GM19238 (cell line): ENCODE measurements at regions not wholly inside any gene's neighbourhood (a gene's known extent, or its start where the extent isn't known, plus 50 kb on each side); places are given as distances from the start of the nearest gene placed in this dataset.
"Not testable (repeated sequence)": the region's sequence is repeated elsewhere in the genome, so short reads cannot be mapped to it uniquely, and the experiment has no call there.

ENCODE experiments used
- DNase-seq: peaks from one replicate; pipeline ENCODE4 v3.0.0; 2011; ENCODE audit warnings: low spot score; ENCODE audit not compliant: insufficient read length

DNA sequence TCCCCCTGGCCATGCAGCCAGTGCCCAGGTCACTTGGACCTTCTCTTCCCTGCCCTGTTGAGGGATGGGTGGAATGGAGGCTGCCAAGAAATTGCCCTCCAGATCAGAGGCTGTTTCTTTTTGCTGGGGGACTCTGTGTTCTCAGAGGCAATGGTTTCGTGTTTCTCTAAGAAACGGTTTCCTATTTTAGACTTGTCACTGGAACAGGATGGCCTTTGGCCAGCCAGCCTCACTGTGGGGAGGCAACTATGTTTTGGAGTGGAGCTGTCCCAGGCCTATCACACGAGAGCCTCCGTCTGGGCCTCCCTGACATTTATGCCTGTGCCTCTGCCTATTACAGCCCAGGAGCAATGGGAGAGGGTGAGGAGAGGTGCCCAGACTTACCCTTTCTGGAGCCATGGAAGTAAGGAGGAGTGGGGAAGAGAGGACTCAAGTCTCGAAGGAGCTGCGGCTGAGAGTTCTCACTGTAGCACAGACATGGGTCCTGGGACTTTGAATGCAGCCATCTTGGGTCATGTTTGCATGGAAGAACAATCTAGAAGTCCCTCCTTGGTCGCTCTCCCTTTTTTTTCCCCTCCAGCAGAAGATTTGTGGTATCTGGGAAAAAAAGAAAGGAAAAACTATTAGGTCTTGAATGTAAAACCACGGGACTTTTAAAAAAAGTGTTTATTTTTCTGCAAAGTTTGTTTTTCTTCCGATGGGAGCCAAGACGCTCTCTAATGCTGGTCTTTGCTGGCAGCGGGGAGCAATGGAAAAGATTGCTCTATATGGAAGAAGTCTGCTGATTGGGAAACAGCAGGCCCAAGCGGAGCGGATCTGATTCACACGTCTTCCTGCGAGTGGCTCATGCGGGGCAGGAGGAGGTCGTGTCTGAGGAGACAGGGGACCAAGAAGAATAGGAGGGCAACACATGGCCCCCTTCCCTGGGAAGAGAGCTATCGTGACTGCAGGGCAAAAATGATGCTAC, 219.2 kb downstream of the FOXD2 start:
- no peak for DNase-seq

DNA sequence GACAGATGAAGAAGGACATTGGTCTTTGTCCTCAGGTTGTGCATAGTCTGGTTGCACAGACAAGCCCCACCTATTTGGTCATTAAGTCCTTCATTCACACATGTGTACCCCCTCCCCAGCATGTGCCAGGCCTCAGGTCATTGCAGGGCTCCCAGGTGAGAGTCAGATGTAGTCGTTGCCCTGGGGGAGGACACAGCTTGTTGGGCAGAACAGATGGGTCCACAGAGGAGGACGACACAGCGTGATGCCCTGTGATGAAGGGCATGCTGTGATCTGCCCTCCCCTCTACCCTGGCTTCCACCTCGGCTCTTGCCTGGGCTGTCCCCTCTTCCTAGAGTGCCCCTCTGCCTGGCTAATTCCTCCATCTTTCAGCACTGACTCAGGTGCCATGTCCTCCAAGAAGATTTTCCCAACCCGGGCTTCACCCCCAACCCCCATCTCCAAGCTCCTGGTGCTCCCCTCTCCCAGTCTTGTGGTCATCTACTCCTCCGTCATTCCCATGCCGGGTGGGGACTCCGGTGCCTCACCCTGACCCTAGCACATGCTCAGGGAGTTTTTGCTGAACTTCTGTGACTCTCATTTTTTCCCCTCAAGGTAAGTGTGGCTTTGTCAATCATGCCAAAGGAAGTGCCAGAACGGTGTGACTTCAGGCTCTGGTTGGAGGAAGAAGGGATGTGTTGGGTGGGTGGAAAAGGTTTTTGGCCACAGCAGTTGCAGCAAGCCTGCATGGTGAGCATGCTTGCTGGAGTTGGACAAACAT, 220.5 kb downstream of the FOXD2 start:
- DNase-seq, result no peak

DNA sequence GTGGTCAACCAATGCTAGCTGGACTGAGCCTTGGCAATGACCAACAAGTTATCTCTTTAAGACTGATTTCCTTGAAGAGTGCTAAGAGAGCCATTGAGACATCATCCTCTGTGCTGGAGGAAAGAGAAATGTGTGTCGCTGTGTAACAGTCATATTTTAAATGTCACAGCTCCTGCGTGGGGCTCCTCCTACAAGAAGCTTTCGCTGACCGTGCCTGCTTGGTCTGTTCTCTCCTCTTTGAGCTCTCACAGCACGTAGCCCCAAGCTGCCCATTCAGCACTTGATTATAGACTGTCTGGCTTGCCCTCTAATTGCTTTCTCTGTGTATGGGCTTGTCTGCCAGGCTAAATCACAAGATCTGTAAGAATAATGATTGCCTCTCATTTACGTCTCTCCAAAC, 221.3 kb downstream of the FOXD2 start:
- no peak for DNase-seq

DNA sequence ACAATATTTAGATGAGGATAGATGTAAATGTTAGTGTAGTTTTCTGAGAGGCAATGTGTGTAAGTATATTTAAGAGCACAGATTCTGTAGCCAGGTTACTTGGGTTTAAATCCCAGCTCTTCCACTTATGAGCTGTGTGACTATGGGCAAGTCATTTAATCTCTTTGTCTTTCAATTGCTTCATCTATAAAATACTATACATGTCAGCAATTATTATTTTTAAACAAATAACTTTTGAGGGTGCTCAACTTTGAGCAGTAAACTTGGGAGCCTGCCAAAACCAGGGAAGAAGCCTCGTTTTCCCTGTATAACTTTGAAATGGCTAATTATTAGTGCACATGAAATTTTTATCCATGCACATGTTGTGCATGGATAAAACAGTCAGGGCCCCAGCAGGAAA, 222.8 kb downstream of the FOXD2 start:
- DNase-seq, result no peak

DNA sequence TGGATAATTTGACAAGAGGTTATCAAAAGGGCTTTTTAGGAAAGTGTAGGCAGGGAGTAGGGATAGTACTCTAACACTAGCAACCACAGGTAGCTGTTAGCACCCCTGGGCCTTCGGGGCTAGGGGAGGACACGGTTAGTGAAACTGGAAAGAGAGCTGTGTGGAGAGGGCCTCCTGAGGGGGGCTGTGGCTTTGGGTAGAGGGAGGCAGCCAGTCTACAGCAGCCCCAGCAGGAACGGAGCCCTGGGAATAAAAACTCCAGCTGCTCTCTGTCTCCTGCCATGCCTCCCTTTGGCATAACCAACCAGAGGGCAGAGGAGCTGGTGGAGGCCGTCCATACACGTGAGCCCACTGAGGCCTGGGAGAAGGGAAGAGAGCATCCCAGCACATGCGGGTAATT, 223.2 kb downstream of the FOXD2 start:
- no peak for DNase-seq

DNA sequence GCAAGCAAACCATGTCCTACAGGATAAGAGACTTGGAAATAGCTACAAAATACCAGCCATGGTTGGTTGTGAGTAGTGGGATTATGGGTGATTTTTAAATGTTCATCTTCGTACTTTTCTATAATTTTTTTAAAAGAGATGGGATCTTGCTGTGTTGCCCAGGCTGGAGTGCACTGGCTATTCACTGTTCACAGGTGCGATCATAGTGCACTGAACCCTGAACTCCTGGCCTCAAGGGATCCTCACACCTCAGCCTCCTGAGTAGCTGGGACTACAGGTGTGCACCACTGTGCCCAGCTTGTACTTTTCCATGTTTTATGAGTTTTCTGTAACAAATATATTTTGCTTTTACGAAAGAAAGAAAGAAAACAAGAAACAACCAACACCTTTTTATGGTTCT, 224.2 kb downstream of the FOXD2 start:
- no peak for DNase-seq

DNA sequence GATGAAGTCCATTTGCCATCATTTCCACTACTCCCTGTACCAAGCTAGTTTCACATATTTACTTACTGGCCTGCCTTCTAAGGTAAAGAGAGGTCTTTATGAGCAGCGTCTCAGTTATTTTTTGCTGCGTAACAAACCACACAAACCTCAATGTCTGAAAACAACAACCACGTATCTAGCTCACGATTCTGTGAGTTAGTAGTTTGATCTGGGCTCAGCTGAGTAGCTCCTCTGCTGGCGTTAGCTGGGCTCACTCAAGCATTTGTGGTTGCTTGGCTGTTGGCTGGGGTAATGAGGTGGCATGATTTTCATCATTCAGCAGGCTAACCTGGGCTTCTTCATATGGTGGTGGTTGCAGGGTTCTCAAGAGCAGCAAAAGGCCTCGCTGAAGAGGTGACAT, 225.4 kb downstream of the FOXD2 start:
- no peak for DNase-seq

DNA sequence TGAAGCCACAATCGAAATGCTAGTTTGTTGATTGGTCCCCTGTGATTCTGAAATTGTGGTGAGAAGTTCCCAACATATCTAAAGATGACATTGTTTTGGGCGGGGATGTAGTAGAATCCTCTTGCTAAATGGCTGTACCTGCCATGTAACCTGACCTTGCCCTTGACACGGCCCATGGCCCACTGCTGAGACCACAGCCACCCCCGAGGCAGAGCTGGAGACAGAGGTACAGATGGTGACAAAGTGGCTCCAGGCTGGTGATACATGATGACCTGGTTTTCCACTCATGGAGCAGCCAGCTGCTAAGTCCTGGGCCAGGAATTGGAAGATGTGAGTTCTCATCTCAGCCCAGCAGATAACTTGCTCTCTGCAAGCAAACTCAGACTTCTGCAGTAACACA, 226.5 kb downstream of the FOXD2 start:
- no peak for DNase-seq

DNA sequence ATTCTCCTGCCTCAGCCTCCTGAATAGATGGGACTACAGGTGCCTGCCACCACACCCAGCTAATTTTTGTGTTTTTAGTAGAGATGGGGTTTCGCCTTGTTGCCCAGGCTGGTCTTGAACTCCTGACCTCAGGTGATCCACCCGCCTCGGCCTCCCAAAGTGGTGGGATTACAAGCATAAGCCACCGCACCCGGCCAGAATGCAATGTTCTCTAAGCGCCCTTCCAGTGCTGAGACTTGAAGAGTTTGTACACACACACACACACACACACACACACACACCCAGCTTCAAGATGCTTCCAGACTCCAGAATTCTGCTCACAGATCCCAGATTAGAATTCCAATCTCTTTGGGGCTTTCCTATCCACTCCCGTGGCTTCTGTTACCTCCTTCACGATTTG, 227.1 kb downstream of the FOXD2 start:
- not testable (repeated sequence) for DNase-seq

DNA sequence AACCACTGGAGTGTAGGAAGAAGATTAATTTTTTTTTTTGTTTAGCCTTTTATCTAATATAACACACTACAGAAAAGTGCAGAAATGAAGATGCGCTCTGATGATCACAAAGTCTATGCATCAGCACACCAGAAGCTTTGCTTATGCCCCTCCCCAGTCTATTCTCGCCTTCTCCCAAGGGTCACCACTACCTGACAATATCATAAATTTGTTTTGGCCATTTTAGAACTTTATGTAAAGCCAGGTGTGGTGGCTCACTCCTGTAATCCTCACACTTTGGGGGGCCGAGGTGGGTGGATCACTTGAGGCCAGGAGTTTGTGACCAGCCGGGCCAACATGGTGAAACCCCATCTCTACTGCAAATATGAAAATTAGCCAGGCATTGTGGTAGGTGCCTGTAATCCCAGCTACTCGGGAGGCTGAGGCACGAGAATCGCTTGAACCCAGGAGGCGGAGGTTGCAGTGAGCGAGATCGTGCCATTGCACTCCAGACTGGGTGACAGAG, 231.3 kb downstream of the FOXD2 start:
- DNase-seq, result no peak

DNA sequence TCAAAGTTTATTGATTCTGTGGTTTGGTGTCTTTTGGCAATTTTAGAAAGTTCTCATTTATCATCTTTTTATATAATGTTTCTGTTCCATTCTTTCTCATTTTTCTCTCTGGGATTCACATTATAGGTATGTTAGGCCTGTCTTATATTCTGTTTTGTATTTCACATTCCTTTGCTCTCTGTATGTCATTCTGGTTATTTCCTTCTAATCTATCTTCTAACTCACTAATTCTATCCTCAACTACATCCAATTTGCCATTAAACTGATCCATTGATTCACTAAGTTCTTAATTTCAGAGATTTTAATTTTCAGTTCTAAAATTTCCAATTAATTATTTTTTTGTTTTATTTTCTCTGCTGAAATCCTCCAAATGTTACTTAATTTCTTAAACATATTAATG, 234.8 kb downstream of the FOXD2 start:
- DNase-seq, result no peak

DNA sequence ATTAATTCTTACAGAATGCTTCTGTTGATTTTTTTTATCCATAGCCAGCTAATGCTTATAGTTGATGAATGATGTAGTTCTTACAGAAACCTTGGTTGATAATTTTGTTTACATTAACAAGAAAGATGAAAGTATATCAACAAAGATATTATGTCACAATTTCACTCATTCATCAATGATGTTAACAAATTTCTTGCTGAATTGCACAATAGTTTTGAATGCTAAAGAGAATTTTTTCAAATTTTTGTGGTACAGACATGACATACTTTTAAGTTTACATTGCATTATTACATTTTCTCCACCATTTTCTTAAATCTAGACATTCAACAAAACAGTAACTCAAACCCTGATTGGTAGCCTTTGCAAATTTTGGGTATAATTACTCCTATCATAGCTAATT, 236.3 kb downstream of the FOXD2 start:
- no peak for DNase-seq

DNA sequence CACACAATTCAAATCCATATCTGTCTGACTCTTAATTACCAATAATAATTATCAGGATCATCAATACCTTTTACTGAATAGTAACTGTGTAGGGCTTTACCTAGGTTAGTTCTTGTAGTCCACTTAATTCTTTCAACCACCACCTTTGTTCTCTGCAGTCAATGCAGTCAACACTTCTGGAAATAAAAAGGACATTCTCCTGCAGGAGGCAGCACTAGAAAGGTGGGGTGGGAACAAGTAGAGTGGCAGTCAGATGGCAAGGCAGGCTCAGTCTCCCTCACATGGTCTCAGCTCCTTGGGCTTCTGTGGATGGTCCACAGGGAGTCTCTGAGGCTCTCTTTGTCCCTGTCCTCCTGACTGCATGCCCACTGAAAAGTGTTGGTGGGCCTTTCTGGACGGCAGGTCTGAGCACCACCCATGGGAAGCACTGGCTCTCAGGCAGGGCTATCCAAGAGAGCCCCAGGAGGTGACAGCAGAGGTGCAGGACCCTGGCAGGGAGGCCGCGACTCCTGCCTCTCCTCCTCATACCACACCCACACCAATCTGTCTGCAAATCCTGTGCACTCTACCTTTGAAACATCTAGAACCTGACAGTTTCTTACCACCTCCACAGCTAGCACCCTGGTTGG, 237.3 kb downstream of the FOXD2 start:
- DNase-seq, result no peak

DNA sequence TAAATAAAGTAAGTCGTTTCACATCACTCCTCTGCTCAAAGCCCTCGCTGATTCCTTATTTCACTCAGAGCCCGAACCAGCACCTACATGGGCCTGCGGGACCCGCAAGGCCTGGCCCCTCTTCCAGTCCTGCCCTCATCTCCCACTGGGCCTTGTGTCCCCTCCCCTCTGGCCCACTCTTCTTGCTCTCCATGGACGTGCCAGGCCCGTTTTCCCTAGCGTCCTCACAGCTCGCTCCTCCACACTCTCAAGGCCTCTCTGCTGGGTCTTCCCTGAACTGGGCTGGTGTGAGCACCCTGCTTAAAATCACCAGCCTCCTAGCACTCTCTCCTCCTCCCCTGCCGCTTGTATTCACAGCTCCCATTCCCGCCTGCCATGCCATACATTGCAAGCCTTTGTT, 237.9 kb downstream of the FOXD2 start:
- no peak for DNase-seq

DNA sequence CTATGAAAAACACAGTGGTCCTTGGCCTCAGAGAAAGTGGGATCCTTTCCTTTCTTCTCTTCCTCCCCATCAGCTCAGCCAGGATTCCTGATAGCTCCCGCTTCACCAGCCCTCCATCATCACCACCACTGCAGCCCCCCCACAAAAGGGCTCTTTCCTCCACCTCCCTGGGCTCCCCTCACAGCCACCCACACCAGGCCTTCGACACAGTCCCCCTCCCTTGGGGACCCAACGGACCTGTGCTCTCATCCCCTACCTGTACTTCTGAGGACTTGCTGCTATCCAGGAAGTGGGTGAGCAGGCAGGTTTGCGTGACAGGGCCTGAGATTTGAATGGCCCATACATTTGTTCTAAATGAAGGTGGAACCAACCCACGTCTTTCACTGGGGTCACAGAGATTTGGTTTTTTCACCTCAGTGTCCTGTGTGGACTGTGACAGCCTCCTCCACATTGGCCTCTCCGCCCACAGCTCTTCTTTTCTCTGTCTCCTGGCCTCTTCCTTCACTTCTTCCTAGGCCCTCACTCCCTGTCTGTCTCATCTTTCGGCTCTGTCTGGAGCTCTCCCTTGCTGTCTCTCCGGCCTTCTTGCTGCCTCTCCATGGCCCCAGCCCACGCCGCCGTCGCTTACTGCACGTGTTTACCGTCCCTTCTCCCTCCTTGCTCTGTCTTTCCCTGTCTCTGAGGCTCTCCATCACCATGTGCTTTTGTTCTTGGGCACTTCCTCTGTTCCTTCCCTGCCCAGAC, 238.6 kb downstream of the FOXD2 start:
- no peak for DNase-seq

DNA sequence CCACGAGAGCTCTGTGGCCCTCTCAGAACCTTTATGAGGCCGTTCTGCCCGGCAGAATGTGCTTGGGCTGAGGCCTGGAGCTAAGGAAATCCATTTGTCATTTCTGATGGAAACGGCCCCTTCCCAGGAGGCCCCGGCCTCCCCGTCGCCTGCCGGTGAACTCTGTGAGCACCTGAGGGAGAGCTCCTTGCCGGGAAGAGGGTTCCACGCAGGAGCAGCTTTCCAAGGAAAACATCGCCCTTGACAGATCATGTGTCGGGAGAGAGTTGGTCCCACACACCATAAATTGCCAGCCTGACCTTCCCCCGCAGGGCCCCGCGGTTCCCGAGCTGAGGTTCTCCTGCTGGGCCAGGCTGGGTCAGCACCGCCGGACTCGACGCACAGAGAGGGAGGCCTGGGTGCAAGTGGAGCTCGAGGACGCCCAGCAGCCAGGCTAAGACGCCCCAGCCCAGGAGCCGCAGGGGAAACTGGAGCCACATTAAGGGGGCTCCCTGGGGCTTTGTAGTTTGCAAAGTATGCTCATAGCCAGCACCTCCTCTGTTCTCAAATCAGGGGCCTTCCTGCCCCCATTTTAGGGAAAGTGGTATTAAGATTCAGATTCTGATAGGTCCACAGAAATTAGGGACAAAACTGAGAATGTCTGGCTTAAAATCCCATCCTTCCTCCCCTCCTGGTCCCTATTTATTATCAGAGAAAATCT, 239.5 kb downstream of the FOXD2 start:
- no peak for DNase-seq

DNA sequence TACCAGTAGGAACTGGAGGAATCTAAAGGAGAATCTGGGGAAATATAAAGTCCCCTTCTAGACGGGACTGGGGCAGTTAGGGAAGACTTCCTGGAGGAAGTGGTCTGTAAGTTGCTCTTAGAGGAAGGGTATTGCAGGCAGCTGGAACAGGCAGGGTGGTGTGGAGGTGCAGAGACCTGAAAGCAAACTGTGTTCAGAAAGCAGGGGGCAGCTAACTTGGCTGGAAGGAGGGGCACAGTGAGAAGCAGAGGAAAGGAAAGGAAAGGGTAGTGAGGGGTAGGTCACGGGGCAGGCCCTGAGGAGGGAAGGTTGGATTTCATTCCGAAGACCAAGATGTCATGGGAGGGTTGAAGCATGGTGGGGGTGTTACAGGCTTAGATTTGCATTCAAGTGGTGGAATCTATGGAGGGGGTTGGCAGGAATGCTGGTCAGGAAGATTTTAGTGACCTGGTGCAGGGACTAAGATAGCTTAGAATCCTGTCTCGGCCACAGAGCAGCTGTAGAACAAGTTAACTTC, 240.7 kb downstream of the FOXD2 start:
- no peak for DNase-seq

DNA sequence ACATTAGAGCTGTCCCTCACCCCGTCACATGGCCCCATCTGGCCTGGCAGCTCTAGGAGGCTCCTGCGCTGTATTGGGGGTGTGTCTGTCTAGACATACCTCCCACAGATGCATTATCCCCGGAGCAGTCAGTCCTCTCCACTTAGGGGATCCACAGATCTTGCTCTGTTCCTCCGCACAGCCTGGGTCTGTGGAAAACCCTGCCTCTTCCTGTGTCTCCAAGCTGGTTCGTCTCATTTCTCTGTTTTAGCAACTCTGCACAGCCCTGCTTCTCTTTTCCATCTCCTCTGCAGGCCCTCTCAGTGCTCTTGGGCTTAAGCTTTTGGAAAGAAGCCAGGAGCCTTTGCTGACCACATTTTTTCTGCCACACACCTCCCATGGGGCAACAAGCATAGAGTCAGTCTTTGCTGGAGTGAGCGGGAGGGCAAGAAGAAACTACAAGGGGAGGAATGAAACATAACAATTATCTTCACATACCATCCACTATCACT, 241.5 kb downstream of the FOXD2 start:
- no peak for DNase-seq

DNA sequence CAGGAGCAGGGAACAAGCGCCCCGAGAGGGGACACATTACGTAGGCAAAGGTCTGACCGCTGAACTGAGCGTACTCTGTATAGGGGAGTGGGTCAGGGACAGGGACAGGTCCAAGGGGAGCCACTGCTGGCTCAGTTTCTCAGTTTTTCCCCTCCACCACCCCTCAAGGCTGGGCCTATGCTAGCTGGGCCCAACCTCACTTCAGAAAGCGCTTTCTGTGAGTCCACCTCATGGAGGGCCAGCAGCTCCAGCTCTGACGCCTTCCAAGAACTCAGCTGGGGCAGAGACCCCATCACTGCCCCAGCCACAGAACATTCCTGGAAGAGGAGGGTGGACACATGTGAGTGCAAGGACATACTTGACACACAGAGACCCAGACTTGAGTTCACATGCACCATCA, 242.0 kb downstream of the FOXD2 start:
- DNase-seq, result no peak

DNA sequence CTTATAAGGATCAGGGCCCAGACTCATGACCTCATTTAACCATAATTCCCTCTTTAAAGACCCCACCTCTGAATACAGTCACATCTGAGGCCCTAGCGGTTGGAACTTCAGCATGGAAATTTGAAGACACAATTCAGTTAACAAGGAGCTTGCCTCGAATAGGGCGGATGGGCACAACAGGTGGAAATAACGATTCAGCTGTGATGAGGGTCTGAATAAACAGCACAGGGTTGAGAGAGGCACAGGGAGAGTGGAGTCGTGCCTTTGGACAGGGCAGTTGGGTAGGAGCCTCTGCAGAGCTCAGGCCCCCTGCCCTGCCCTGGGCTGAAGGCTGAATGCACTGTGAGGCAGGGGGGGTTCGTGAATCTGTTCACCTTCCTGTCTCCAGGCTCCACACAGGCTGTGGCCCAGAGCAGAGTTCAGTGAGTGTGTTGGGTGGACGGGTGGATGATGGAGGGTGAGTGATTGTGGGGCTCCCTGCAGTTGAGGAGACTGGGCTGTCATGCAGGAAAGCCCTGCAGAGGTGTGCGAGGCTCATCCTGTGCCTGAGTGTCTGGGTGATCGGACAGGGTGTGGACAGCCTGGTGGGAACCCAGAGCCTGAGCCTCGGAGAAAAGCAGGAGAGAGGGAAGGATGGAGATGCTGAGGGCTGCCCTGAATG, 243.1 kb downstream of the FOXD2 start:
- DNase-seq, result no peak
